T1000 (cell line): ENCODE measurements at regions not wholly inside any gene's neighbourhood (a gene's known extent, or its start where the extent isn't known, plus 50 kb on each side); places are given as distances from the start of the nearest gene placed in this dataset.
"Not testable (repeated sequence)": the region's sequence is repeated elsewhere in the genome, so short reads cannot be mapped to it uniquely, and the experiment has no call there.

Experiments used
- DNase-seq: peaks from one replicate; lab custom pipeline; 2025; ENCODE audit warnings: mixed read lengths; lab: John Stamatoyannopoulos, UW

GRCh38 chr6:67068781-67069180, 1361.8 kb upstream of the EYS start:
- no peak for DNase-seq

GRCh38 chr6:67064323-67064722, 1357.3 kb upstream of the EYS start:
- DNase-seq = no peak

- no peak for DNase-seq
Measured at GRCh38 chr6:67047996-67048395, 1341.0 kb upstream of the EYS start.

GRCh38 chr6:67045076-67045475, 1338.0 kb upstream of the EYS start:
- DNase-seq = no peak

GRCh38 chr6:67031451-67031850, 1324.4 kb upstream of the EYS start:
- no peak for DNase-seq

- DNase-seq = no peak
Measured at GRCh38 chr6:67030861-67031260, 1323.8 kb upstream of the EYS start.

GRCh38 chr6:67016921-67017460, 1310.0 kb upstream of the EYS start:
- DNase-seq = no peak

GRCh38 chr6:67011441-67011840, 1304.4 kb upstream of the EYS start:
- no peak for DNase-seq

- DNase-seq = no peak
Measured at GRCh38 chr6:67009818-67010217, 1302.8 kb upstream of the EYS start.

- DNase-seq = no peak
Measured at GRCh38 chr6:67003844-67004243, 1296.8 kb upstream of the EYS start.

- no peak for DNase-seq
Measured at GRCh38 chr6:67000121-67000520, 1293.1 kb upstream of the EYS start.

- not testable (repeated sequence) for DNase-seq
Measured at GRCh38 chr6:66997579-66997978, 1290.6 kb upstream of the EYS start.

- no peak for DNase-seq
Measured at GRCh38 chr6:66995669-66996068, 1288.6 kb upstream of the EYS start.

GRCh38 chr6:66993708-66994107, 1286.7 kb upstream of the EYS start:
- DNase-seq = not testable (repeated sequence)

- DNase-seq = no peak
Measured at GRCh38 chr6:66993272-66993671, 1286.2 kb upstream of the EYS start.

GRCh38 chr6:66992660-66993059, 1285.6 kb upstream of the EYS start:
- no peak for DNase-seq

GRCh38 chr6:66986940-66987339, 1279.9 kb upstream of the EYS start:
- no peak for DNase-seq

GRCh38 chr6:66985816-66986215, 1278.8 kb upstream of the EYS start:
- no peak for DNase-seq

- no peak for DNase-seq
Measured at GRCh38 chr6:66970373-66970772, 1263.3 kb upstream of the EYS start.

GRCh38 chr6:66965227-66965626, 1258.2 kb upstream of the EYS start:
- no peak for DNase-seq

- peak; percentile 13 for DNase-seq
Measured at GRCh38 chr6:66964216-66964615, 1257.2 kb upstream of the EYS start.

- no peak for DNase-seq
Measured at GRCh38 chr6:66962082-66962481, 1255.1 kb upstream of the EYS start.

GRCh38 chr6:66961191-66961590, 1254.2 kb upstream of the EYS start:
- no peak for DNase-seq

GRCh38 chr6:66949191-66949661, 1242.2 kb upstream of the EYS start:
- DNase-seq = no peak

GRCh38 chr6:66948106-66948505, 1241.1 kb upstream of the EYS start:
- DNase-seq = no peak
